RPMI7951 (cell line): ENCODE measurements at regions not wholly inside any gene's neighbourhood (a gene's known extent, or its start where the extent isn't known, plus 50 kb on each side); places are given as distances from the start of the nearest gene placed in this dataset.

Experiments
- DNase-seq: peaks from one replicate; pipeline ENCODE4 v3.0.0-alpha.2; 2012; ENCODE audit warnings: low read depth

DNA sequence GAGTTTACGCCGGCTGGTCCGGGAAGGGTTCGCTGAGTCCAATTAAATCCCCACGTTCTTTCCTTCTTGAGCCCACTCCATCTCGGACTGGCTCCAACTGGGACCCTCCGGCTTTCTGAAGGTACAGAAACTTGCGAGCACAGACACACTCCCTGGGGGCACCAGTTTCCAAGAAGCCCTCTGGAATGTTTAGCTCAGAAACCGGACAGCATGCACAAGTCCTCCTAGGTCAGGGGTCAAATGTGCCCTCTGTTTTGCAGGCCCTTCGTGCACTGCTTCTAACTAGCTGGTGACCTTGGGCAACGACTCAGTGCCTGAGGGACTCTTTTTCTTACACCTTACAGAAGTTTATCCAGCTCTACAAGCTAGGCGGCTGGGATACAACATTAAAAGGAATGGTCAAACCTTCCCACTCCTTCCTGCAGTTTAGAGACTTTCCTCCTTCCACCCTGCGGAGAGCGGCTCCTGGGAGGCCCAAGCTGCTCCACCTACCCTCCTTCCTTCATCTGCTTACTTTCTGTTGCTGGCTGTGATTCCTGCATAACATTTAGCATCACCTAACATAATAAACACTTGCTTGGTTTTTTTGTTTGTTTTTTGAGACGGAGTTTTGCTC, 275.5 kb downstream of the BCOR start:
- DNase-seq: no peak

- no peak for DNase-seq
Observed at GRCh38 chrX:39823424-39823823, 274.3 kb downstream of the BCOR start.

GRCh38 chrX:39823854-39824253, 273.9 kb downstream of the BCOR start:
- DNase-seq: no peak

- no peak for DNase-seq
Observed at GRCh38 chrX:39826813-39827543, 270.8 kb downstream of the BCOR start.

DNA sequence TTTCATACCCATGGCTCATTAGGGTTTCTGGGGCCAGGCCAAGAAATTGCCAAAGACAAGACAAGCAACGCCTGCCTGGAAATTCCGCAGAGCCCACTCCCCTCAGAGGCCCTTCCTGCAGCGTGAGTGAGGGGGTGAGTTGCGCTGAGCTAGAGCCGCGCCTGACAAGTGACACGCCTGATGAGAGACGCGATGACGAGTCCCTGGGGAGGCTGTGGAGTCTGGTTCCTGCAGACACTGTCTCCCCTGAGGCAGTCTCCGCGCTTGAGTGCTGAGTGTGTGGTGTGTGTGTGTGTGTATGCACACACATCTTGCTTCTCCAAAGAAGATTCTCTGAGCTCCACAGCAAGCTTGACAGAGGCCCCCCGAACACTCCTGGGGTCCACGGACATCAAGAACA, 269.8 kb downstream of the BCOR start:
- no peak for DNase-seq

DNA sequence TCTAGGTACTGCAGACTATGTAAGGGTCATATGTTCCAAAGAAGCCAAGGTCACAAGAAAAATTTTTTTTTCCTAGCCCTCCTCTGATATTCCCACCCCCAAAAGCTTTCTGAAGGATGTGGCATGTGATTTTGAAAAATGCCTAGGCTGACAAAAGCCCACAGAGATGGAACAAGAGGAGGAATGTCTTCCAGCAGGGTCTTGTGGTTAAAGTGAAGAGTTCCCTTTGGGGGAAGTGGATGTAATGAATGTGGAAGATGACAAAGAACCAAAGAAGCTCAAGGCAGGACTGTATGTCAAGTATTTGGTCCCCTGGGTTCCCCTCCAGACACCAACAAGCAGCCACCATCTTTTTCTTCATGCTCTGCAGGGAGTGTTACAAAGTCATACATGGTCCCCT, 268.8 kb downstream of the BCOR start:
- DNase-seq: no peak

- no peak for DNase-seq
Observed at GRCh38 chrX:39829965-39830364, 267.8 kb downstream of the BCOR start.

DNA sequence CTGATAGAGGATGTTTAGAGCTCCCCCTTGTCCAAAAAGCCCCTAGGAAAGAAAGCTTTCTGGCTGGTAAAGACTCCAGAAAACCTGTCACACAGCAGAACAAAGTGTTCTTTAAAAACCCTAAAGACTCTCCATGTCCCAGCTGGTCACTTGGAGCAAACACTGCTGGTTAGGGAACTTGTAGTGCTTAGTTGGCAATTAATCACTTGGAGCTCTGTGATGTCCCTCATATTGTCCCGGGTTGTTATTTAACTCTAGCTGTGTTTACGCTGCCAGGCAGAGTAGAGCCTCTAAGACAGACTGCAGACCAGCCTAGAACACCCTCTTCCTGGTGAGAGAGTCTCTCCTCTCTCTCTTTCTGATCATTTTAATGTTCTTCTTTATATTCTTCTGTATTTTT, 267.3 kb downstream of the BCOR start:
- DNase-seq: no peak

DNA sequence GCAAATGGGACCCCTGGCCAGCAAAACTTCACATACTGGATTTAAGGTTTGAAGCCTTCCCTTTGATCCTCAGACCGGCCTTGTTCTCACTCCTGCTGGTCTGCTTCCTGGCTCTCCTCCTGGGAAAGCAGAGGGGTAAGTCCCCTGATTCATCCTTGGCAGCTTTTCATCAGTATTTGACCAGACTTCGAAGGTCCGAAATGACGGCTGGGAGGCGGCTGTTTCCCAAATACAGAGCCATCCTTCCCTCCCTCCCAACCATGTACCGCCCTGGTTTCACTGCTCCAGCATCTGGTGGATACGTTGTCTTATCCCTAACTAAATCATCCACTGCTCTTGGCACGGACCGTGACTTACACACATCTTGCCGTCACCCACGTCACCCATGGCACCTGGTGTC, 265.5 kb downstream of the BCOR start:
- no peak for DNase-seq

- no peak for DNase-seq
Observed at GRCh38 chrX:39834600-39834999, 263.2 kb downstream of the BCOR start.

- no peak for DNase-seq
Observed at GRCh38 chrX:39835241-39835640, 262.5 kb downstream of the BCOR start.

GRCh38 chrX:39835776-39836175, 262.0 kb downstream of the BCOR start:
- peak; percentile 84 for DNase-seq

DNA sequence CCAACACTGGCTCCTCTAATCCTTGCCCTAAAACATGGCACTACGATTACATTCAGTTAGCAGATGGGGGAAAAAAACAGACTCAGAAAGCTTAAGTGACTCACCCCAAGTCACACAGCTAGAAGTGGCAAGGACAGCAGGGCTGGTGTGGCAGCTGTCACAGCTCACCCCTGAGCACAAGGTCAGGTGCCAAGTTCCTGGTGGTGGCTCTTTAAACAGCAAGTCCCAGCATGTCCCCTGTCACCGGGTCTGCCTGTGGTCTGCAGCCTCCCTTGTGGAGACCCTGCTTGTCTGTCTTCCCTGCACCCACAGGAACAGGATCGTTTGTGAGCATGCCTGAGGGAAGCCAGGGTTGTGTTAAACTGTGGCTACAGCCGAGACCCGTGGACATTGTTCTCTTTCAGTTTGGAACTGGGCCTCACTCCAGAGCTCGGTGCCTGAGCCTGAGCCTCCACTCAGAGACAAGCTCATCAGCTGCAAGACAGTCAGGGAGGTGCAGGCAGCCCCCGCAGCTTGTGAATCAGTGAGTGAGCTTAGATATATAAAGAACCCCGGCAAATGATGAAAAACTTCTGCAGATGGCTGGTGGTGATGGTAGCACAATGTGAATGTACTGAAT, 260.8 kb downstream of the BCOR start:
- no peak for DNase-seq

- no peak for DNase-seq
Observed at GRCh38 chrX:39837688-39838087, 260.1 kb downstream of the BCOR start.

DNA sequence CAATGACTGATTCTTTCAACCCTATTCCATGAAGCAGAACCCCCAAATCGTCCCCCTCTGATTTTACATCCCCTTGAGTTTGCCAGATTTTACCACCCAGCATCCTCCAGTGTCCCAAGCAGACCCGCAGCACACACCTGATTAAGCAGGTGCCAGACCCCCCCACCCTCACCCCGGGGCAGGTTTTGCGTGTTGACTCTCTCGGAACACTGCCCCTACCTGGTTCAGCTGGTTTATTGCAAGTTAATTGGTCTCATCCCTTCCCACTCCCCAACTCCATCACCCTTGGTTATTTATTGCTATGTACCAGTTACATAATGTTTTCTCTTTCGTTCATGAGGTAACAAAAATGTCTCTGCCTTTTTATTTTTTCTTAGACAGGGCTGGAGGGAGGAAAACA, 258.4 kb downstream of the BCOR start:
- DNase-seq: no peak

DNA sequence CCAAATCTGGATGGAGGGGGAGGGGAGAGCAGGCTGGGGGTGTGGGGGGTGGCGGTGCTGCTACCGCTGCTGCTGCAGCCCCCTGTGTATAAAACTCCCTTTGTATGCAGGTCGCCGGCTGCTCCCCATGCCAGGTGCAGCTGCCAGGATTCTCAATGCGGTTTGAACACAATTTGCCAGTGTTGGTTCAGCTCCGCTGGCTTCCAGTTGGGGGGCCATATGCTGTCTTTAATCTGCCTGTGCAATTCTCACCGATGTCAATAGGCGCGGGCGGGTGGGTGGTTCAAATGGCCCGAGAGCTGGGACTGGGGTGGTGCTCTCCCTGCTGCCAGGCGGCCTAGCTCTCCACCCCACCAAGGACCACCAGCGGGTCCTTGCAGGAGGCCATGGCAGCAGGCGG, 257.6 kb downstream of the BCOR start:
- no peak for DNase-seq

GRCh38 chrX:39840581-39841093, 257.1 kb downstream of the BCOR start:
- no peak for DNase-seq

- no peak for DNase-seq
Observed at GRCh38 chrX:39841604-39842003, 256.2 kb downstream of the BCOR start.

DNA sequence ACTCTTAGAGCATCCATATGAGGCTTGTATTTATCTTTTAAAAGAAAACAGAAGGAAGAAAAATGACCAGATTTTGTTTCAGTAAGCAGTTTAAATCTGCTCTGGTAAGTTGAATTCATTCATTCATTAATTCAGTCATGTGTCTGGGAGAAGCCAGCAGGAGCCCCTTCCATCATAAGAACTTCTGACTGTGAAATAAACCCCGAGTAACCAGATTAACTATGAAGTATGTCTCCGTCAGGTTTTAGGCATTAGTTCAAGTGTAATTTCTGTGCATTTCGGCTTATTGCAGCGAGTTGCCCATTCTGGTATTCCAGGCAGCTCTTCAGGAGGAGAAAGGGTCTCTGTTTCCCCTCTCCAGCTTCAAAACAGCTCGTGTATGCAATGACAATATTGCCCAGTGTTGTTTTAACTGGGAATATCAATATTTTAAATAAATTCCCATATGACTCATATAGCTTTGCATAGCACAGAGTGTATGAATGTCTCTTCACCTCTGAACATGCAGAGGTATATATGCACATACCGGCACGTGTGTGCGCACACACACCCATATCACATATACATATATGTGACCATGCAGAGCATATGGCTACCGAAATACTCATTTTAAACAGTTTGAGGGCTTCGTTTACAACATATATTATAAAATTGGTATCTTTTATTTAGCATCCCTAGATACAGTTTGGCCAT, 255.3 kb downstream of the BCOR start:
- DNase-seq: no peak

- DNase-seq: no peak
Observed at GRCh38 chrX:39843318-39843717, 254.4 kb downstream of the BCOR start.

- DNase-seq: no peak
Observed at GRCh38 chrX:39845233-39845632, 252.5 kb downstream of the BCOR start.

DNA sequence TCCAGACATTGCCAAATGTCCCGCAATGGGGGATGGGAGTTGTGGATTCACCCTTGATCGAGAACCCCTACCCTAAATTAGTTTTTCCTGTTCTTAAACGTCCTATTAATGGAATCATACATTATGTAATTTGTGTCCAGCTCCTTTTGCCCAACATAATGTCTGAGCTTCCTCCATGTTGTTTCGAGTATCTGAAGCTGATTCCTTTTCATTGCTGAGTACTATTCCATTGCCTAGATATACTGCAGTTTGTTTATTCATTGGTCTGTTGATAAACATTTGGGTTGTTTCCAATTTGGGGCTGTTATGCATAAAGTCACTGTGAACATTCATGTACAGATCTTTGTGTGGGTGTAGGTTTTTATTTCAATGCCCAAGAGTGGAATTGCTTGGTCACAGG, 251.3 kb downstream of the BCOR start:
- no peak for DNase-seq

GRCh38 chrX:39848243-39848642, 249.5 kb downstream of the BCOR start:
- no peak for DNase-seq
